CD4-positive, CD25-positive, alpha-beta regulatory T cell (primary cell): ENCODE measurements at regions not wholly inside any gene's neighbourhood (a gene's known extent, or its start where the extent isn't known, plus 50 kb on each side); places are given as distances from the start of the nearest gene placed in this dataset.
A peak's percentile ranks its signal among the peaks of the same experiment; 100 is the strongest.

Experiments used
- ATAC-seq, 2 donors: fragments of 150-1000 bp; cut with Tn5 transposase; one replicate each; pipeline ENCODE4 v1.10.0; 2021; ENCODE audit warnings: low read depth in 2 of 2, moderate number of reproducible peaks in 2 of 2, moderate library complexity in 1 of 2
- DNase-seq, 3 donors: peaks; one replicate each; pipeline versions ENCODE4 v3.0.0 to v3.0.0-alpha.2; 2012 to 2022; ENCODE audit warnings: mixed read lengths in 1 of 3
- H3K27ac ChIP-seq: one replicate; pipeline ENCODE4 v1.7.0; 2013; ENCODE audit warnings: mild to moderate bottlenecking, low read length; ENCODE audit not compliant: insufficient read depth, poor library complexity, severe bottlenecking
- H3K27me3 ChIP-seq: one replicate; pipeline ENCODE4 v1.7.0; 2013; ENCODE audit warnings: low read length; ENCODE audit not compliant: control insufficient read depth, insufficient read depth
- H3K36me3 ChIP-seq: one replicate; pipeline ENCODE4 v1.7.0; 2013; ENCODE audit warnings: mild to moderate bottlenecking, low read length, moderate library complexity; ENCODE audit not compliant: control insufficient read depth, insufficient read depth
- H3K4me1 ChIP-seq: 2 replicates; pipeline ENCODE4 v1.7.0; 2013; ENCODE audit warnings: mild to moderate bottlenecking, low read length; ENCODE audit not compliant: insufficient read depth, control insufficient read depth, poor library complexity, severe bottlenecking
- H3K4me3 ChIP-seq: one replicate; pipeline ENCODE4 v1.7.0; 2013; ENCODE audit warnings: low read depth, mild to moderate bottlenecking, low read length, moderate library complexity
- H3K9me3 ChIP-seq, 2 experiments: 1 replicate in 1 of 2; 2 replicates in 1 of 2; pipeline ENCODE4 v1.7.0; 2013; ENCODE audit warnings: low read length in 2 of 2, mild to moderate bottlenecking in 1 of 2, moderate library complexity in 1 of 2; ENCODE audit not compliant: control insufficient read depth in 2 of 2
- H3K27ac Mint-ChIP-seq, 3 donors: one replicate each; pipeline ENCODE4 v1.8.0; 2020 to 2022; ENCODE audit warnings: mild to moderate bottlenecking in 3 of 3, mixed read lengths in 3 of 3, moderate library complexity in 2 of 3
- H3K27me3 Mint-ChIP-seq: one replicate; pipeline ENCODE4 v1.8.0; 2022; ENCODE audit warnings: mild to moderate bottlenecking, mixed read lengths
- H3K36me3 Mint-ChIP-seq: one replicate; pipeline ENCODE4 v1.8.0; 2020; ENCODE audit warnings: mixed read lengths
- H3K4me1 Mint-ChIP-seq, 4 donors: one replicate each; pipeline ENCODE4 v1.8.0; 2020 to 2022; ENCODE audit warnings: mixed read lengths in 4 of 4, mild to moderate bottlenecking in 1 of 4
- H3K4me3 Mint-ChIP-seq, 4 donors: one replicate each; pipeline ENCODE4 v1.8.0; 2020 to 2022; ENCODE audit warnings: mild to moderate bottlenecking in 4 of 4, mixed read lengths in 4 of 4, moderate library complexity in 3 of 4
- H3K9me3 Mint-ChIP-seq, 7 donors: one replicate each; pipeline ENCODE4 v1.8.0; 2020 to 2022; ENCODE audit warnings: mixed read lengths in 7 of 7, mild to moderate bottlenecking in 3 of 7, moderate library complexity in 2 of 7

GRCh38 chr21:28799926-28800325 lies 192.8 kb downstream of the LTN1 start:
- ATAC-seq: no peak
- Histone ChIP-seq H3K36me3 (peaks cover 4% of the 10 kb centered on the region), H3K27me3 (no peaks in the 10 kb centered on the region), H3K4me3 (no peak overlapping the region), H3K4me1 (no peaks in the 10 kb centered on the region), H3K27ac (no peak overlapping the region), H3K9me3 (no peaks in the 10 kb centered on the region)
- Mint-ChIP-seq H3K4me3 (no peak overlapping the region), H3K27me3 (peaks cover 5% of the 10 kb centered on the region), H3K27ac (no peak overlapping the region), H3K36me3 (peaks cover 28% of the 10 kb centered on the region), H3K9me3 (peaks cover 0 to 4% (median 0%) of the 10 kb centered on the region in 7 donors), H3K4me1 (peaks cover 3 to 21% (median 5%) of the 10 kb centered on the region in 4 donors)
- DNase-seq: no peak

- Histone ChIP-seq H3K27me3 (no peaks in the 10 kb centered on the region), H3K27ac (no peak overlapping the region), H3K4me1 (no peaks in the 10 kb centered on the region), H3K9me3 (no peaks in the 10 kb centered on the region), H3K36me3 (peaks cover 4% of the 10 kb centered on the region), H3K4me3 (no peak overlapping the region)
- no peak overlapping the region for H3K4me3 Mint-ChIP-seq
- H3K4me1 Mint-ChIP-seq: peaks cover 3 to 20% (median 5%) of the 10 kb centered on the region in 4 donors
- peaks cover 31% of the 10 kb centered on the region for H3K36me3 Mint-ChIP-seq
- peaks cover 0 to 4% (median 0%) of the 10 kb centered on the region in 7 donors for H3K9me3 Mint-ChIP-seq
- peaks cover 5% of the 10 kb centered on the region for H3K27me3 Mint-ChIP-seq
- DNase-seq (no peak), ATAC-seq (no peak)
- H3K27ac Mint-ChIP-seq: no peak overlapping the region
Observed at GRCh38 chr21:28798798-28799197, 193.9 kb downstream of the LTN1 start.

GRCh38 chr21:28795251-28795650 lies 197.4 kb downstream of the LTN1 start:
- no peak overlapping the region for H3K4me3 Mint-ChIP-seq
- Histone ChIP-seq H3K27me3 (no peaks in the 10 kb centered on the region), H3K4me3 (no peak overlapping the region), H3K9me3 (no peaks in the 10 kb centered on the region), H3K36me3 (peaks cover 4% of the 10 kb centered on the region), H3K4me1 (no peaks in the 10 kb centered on the region), H3K27ac (no peak overlapping the region)
- H3K27ac Mint-ChIP-seq: no peak overlapping the region
- H3K9me3 Mint-ChIP-seq: peaks cover 0 to 2% (median 0%) of the 10 kb centered on the region in 7 donors
- DNase-seq (no peak), ATAC-seq (no peak)
- H3K36me3 Mint-ChIP-seq: peaks cover 29% of the 10 kb centered on the region
- peaks cover 0 to 11% (median 3%) of the 10 kb centered on the region in 4 donors for H3K4me1 Mint-ChIP-seq
- H3K27me3 Mint-ChIP-seq: peaks cover 5% of the 10 kb centered on the region

- Histone ChIP-seq H3K27ac (no peak overlapping the region), H3K36me3 (peaks cover 4% of the 10 kb centered on the region), H3K4me3 (no peak overlapping the region), H3K4me1 (no peaks in the 10 kb centered on the region), H3K27me3 (no peaks in the 10 kb centered on the region), H3K9me3 (no peaks in the 10 kb centered on the region)
- no peak for DNase-seq
- no peak for ATAC-seq
- peaks cover 24% of the 10 kb centered on the region for H3K36me3 Mint-ChIP-seq
- H3K9me3 Mint-ChIP-seq: peaks cover 0 to 2% (median 0%) of the 10 kb centered on the region in 7 donors
- no peak overlapping the region for H3K27ac Mint-ChIP-seq
- H3K4me1 Mint-ChIP-seq: peaks cover 0 to 11% (median 3%) of the 10 kb centered on the region in 4 donors
- peaks cover 2% of the 10 kb centered on the region for H3K27me3 Mint-ChIP-seq
- no peak overlapping the region for H3K4me3 Mint-ChIP-seq
Observed at GRCh38 chr21:28794371-28794851, 198.3 kb downstream of the LTN1 start.

- H3K36me3 ChIP-seq: no peaks in the 10 kb centered on the region
- H3K36me3 Mint-ChIP-seq: peaks cover 15% of the 10 kb centered on the region
- H3K4me1 ChIP-seq: no peaks in the 10 kb centered on the region
- peaks cover 0 to 11% (median 3%) of the 10 kb centered on the region in 4 donors for H3K4me1 Mint-ChIP-seq
- H3K4me3 Mint-ChIP-seq: no peak overlapping the region
- no peaks in the 10 kb centered on the region for H3K27me3 ChIP-seq
- ATAC-seq: no peak
- H3K27me3 Mint-ChIP-seq: peaks cover 4% of the 10 kb centered on the region
- no peak overlapping the region for H3K27ac Mint-ChIP-seq
- H3K9me3 Mint-ChIP-seq: peaks cover 0 to 2% (median 0%) of the 10 kb centered on the region in 7 donors
- H3K9me3 ChIP-seq: no peaks in the 10 kb centered on the region
- H3K27ac ChIP-seq: no peak overlapping the region
- H3K4me3 ChIP-seq: no peak overlapping the region
- peak in 1 of 3 donors; percentile 6 for DNase-seq
Observed at GRCh38 chr21:28793043-28793442, 199.6 kb downstream of the LTN1 start.

GRCh38 chr21:28791595-28792282 lies 200.9 kb downstream of the LTN1 start:
- H3K36me3 ChIP-seq: no peaks in the 10 kb centered on the region
- Mint-ChIP-seq H3K9me3 (peaks cover 0 to 2% (median 0%) of the 10 kb centered on the region in 7 donors), H3K27me3 (peaks cover 4% of the 10 kb centered on the region), H3K4me1 (peaks cover 0 to 8% (median 3%) of the 10 kb centered on the region in 4 donors), H3K4me3 (no peak overlapping the region), H3K36me3 (peaks cover 22% of the 10 kb centered on the region), H3K27ac (no peak overlapping the region)
- no peak overlapping the region for H3K4me3 ChIP-seq
- DNase-seq (peak in 1 of 3 donors; percentile 28), ATAC-seq (no peak)
- no peak overlapping the region for H3K27ac ChIP-seq
- H3K27me3 ChIP-seq: no peaks in the 10 kb centered on the region
- no peaks in the 10 kb centered on the region for H3K4me1 ChIP-seq
- H3K9me3 ChIP-seq: no peaks in the 10 kb centered on the region

GRCh38 chr21:28790335-28790734 lies 202.3 kb downstream of the LTN1 start:
- H3K4me3 Mint-ChIP-seq: no peak overlapping the region
- DNase-seq (no peak), ATAC-seq (no peak)
- H3K27me3 Mint-ChIP-seq: peaks cover 4% of the 10 kb centered on the region
- no peaks in the 10 kb centered on the region for H3K9me3 ChIP-seq
- no peaks in the 10 kb centered on the region for H3K36me3 ChIP-seq
- H3K27ac ChIP-seq: no peak overlapping the region
- peaks cover 0 to 8% (median 3%) of the 10 kb centered on the region in 7 donors for H3K9me3 Mint-ChIP-seq
- peaks cover 27% of the 10 kb centered on the region for H3K36me3 Mint-ChIP-seq
- H3K27ac Mint-ChIP-seq: no peak overlapping the region
- no peaks in the 10 kb centered on the region for H3K27me3 ChIP-seq
- H3K4me1 ChIP-seq: no peaks in the 10 kb centered on the region
- peaks cover 0 to 8% (median 3%) of the 10 kb centered on the region in 4 donors for H3K4me1 Mint-ChIP-seq
- no peak overlapping the region for H3K4me3 ChIP-seq

GRCh38 chr21:28789523-28789922 lies 203.2 kb downstream of the LTN1 start:
- no peaks in the 10 kb centered on the region for H3K4me1 ChIP-seq
- no peak overlapping the region for H3K4me3 ChIP-seq
- Mint-ChIP-seq H3K4me1 (peaks cover 0 to 8% (median 3%) of the 10 kb centered on the region in 4 donors), H3K9me3 (peaks cover 0 to 10% (median 3%) of the 10 kb centered on the region in 7 donors), H3K27ac (no peak overlapping the region), H3K36me3 (peaks cover 28% of the 10 kb centered on the region), H3K4me3 (no peak overlapping the region), H3K27me3 (peaks cover 4% of the 10 kb centered on the region)
- ATAC-seq (no peak), DNase-seq (no peak)
- H3K27me3 ChIP-seq: no peaks in the 10 kb centered on the region
- H3K36me3 ChIP-seq: no peaks in the 10 kb centered on the region
- H3K27ac ChIP-seq: no peak overlapping the region
- H3K9me3 ChIP-seq: no peaks in the 10 kb centered on the region
